HG02885 (cell line): ENCODE measurements at regions not wholly inside any gene's neighbourhood (a gene's known extent, or its start where the extent isn't known, plus 50 kb on each side); places are given as distances from the start of the nearest gene placed in this dataset.
"Not testable (repeated sequence)": the region's sequence is repeated elsewhere in the genome, so short reads cannot be mapped to it uniquely, and the experiment has no call there.

Source experiments
- ATAC-seq: cut with Tn5 transposase; IDR thresholded peaks from one replicate; pipeline ENCODE4 v1.9.1; 2021; ENCODE audit warnings: mild to moderate bottlenecking; ENCODE audit not compliant: unreplicated experiment, poor library complexity

- no peak for ATAC-seq
Measured at GRCh38 chr14:101634202-101634849, 73.0 kb downstream of the DIO3 start.

- ATAC-seq = no peak
Measured at GRCh38 chr14:101634850-101635748, 73.8 kb downstream of the DIO3 start.

GRCh38 chr14:101635749-101636560 is 74.7 kb downstream of the DIO3 start:
- ATAC-seq = peak; percentile 75

- ATAC-seq = no peak
Measured at GRCh38 chr14:101639241-101639833, 78.0 kb downstream of the DIO3 start.

- ATAC-seq = no peak
Measured at GRCh38 chr14:101643651-101644050, 82.4 kb downstream of the DIO3 start.

GRCh38 chr14:101654051-101654450 is 92.8 kb downstream of the DIO3 start:
- ATAC-seq = no peak

- no peak for ATAC-seq
Measured at GRCh38 chr14:101657372-101657771, 96.1 kb downstream of the DIO3 start.

GRCh38 chr14:101665478-101666078 is 95.9 kb upstream of the PPP2R5C start:
- ATAC-seq = no peak

- no peak for ATAC-seq
Measured at GRCh38 chr14:101666264-101666663, 95.2 kb upstream of the PPP2R5C start.

- no peak for ATAC-seq
Measured at GRCh38 chr14:101669629-101670028, 91.9 kb upstream of the PPP2R5C start.

- ATAC-seq = no peak
Measured at GRCh38 chr14:101673873-101674272, 87.6 kb upstream of the PPP2R5C start.

- not testable (repeated sequence) for ATAC-seq
Measured at GRCh38 chr14:101675835-101676234, 85.7 kb upstream of the PPP2R5C start.

GRCh38 chr14:101677912-101678327 is 83.6 kb upstream of the PPP2R5C start:
- ATAC-seq = not testable (repeated sequence)

GRCh38 chr14:101681795-101682194 is 79.7 kb upstream of the PPP2R5C start:
- no peak for ATAC-seq

GRCh38 chr14:101683365-101683764 is 78.1 kb upstream of the PPP2R5C start:
- no peak for ATAC-seq

- ATAC-seq = no peak
Measured at GRCh38 chr14:101687756-101688546, 73.6 kb upstream of the PPP2R5C start.

GRCh38 chr14:101689039-101689501 is 72.4 kb upstream of the PPP2R5C start:
- no peak for ATAC-seq

- not testable (repeated sequence) for ATAC-seq
Measured at GRCh38 chr14:101689966-101690365, 71.5 kb upstream of the PPP2R5C start.

GRCh38 chr14:101695659-101696058 is 65.8 kb upstream of the PPP2R5C start:
- no peak for ATAC-seq
